H9 (cell line): ENCODE measurements at regions not wholly inside any gene's neighbourhood (a gene's known extent, or its start where the extent isn't known, plus 50 kb on each side); places are given as distances from the start of the nearest gene placed in this dataset.

Experiments used
- DNase-seq: peaks from one replicate; pipeline ENCODE4 v3.0.0-alpha.2; 2017
- H2AFZ ChIP-seq: one replicate; pipeline ENCODE4 v1.6.1; 2013; ENCODE audit warnings: mild to moderate bottlenecking, low read length, control low read depth, moderate library complexity
- H2AK5ac ChIP-seq: 2 replicates; pipeline ENCODE4 v1.6.1; 2013; ENCODE audit warnings: low read length, control low read depth, mixed read lengths; ENCODE audit not compliant: insufficient read length
- H2BK120ac ChIP-seq: one replicate; pipeline ENCODE4 v1.6.1; 2013; ENCODE audit warnings: low read depth, mild to moderate bottlenecking, low read length, control low read depth, inconsistent platforms; ENCODE audit not compliant: poor library complexity, severe bottlenecking
- H2BK12ac ChIP-seq: 2 replicates; pipeline ENCODE4 v1.6.1; 2013; ENCODE audit warnings: low read length, control low read depth, mixed read lengths, low read depth; ENCODE audit not compliant: insufficient read length
- H2BK15ac ChIP-seq: 2 replicates; pipeline ENCODE4 v1.6.1; 2013; ENCODE audit warnings: low read depth, low read length, control low read depth
- H2BK20ac ChIP-seq: one replicate; pipeline ENCODE4 v1.6.1; 2013; ENCODE audit warnings: low read depth, mild to moderate bottlenecking, low read length, control low read depth, inconsistent platforms; ENCODE audit not compliant: poor library complexity, severe bottlenecking
- H2BK5ac ChIP-seq: 2 replicates; pipeline ENCODE4 v1.6.1; 2013; ENCODE audit warnings: low read length, control low read depth, mixed read lengths; ENCODE audit not compliant: insufficient read length
- H3K14ac ChIP-seq: 2 replicates; pipeline ENCODE4 v1.6.1; 2013; ENCODE audit warnings: low read length, control low read depth; ENCODE audit not compliant: insufficient read depth
- H3K18ac ChIP-seq: 2 replicates; pipeline ENCODE4 v1.6.1; 2013; ENCODE audit warnings: low read depth, mild to moderate bottlenecking, mixed read lengths, low read length, control low read depth; ENCODE audit not compliant: insufficient read length
- H3K23ac ChIP-seq: 2 replicates; pipeline ENCODE4 v1.6.1; 2013; ENCODE audit warnings: low read length, control low read depth, mixed read lengths, low read depth; ENCODE audit not compliant: insufficient read length
- H3K23me2 ChIP-seq: 2 replicates; pipeline ENCODE4 v1.6.1; 2013; ENCODE audit warnings: low read depth, mild to moderate bottlenecking, mixed read lengths, low read length, control low read depth; ENCODE audit not compliant: insufficient read length, poor library complexity, severe bottlenecking
- H3K27ac ChIP-seq: 2 replicates; pipeline ENCODE4 v1.5.1; 2013; ENCODE audit warnings: low read length, control low read depth, mixed read lengths, low read depth; ENCODE audit not compliant: insufficient read length
- H3K27me3 ChIP-seq: 2 replicates; pipeline ENCODE4 v1.6.1; 2013; ENCODE audit warnings: low read length, control low read depth, inconsistent platforms; ENCODE audit not compliant: insufficient read depth
- H3K4ac ChIP-seq: 2 replicates; pipeline ENCODE4 v1.6.1; 2013; ENCODE audit warnings: low read depth, mild to moderate bottlenecking, control low read depth, inconsistent platforms, low read length, moderate library complexity
- H3K4me1 ChIP-seq: 2 replicates; pipeline ENCODE4 v1.6.1; 2013; ENCODE audit warnings: low read length, control low read depth, inconsistent platforms; ENCODE audit not compliant: insufficient read depth
- H3K4me2 ChIP-seq: 2 replicates; pipeline ENCODE4 v1.6.1; 2013; ENCODE audit warnings: low read length, control low read depth, mixed read lengths; ENCODE audit not compliant: insufficient read length, insufficient read depth
- H3K56ac ChIP-seq: 2 replicates; pipeline ENCODE4 v1.6.1; 2013; ENCODE audit warnings: low read depth, mild to moderate bottlenecking, mixed read lengths, low read length, control low read depth; ENCODE audit not compliant: insufficient read length
- H3K79me1 ChIP-seq: 2 replicates; pipeline ENCODE4 v1.6.1; 2013; ENCODE audit warnings: low read depth, mild to moderate bottlenecking, moderate library complexity, low read length, control low read depth, inconsistent platforms; ENCODE audit not compliant: insufficient read depth, poor library complexity, severe bottlenecking
- H3K79me2 ChIP-seq: 2 replicates; pipeline ENCODE4 v1.6.1; 2013; ENCODE audit warnings: low read length, control low read depth, inconsistent platforms; ENCODE audit not compliant: insufficient read depth
- H3K9ac ChIP-seq: 2 replicates; pipeline ENCODE4 v1.6.1; 2013; ENCODE audit warnings: low read length, control low read depth, mixed read lengths; ENCODE audit not compliant: insufficient read length; ENCODE audit errors: extremely low read depth
- H3K9me3 ChIP-seq: one replicate; pipeline ENCODE4 v1.6.1; 2013; ENCODE audit warnings: low read depth, low read length, inconsistent platforms; ENCODE audit not compliant: control insufficient read depth
- H3T11ph ChIP-seq: one replicate; pipeline ENCODE4 v1.6.1; 2013; ENCODE audit warnings: mild to moderate bottlenecking, low read length, control low read depth, inconsistent platforms
- H4K20me1 ChIP-seq: one replicate; pipeline ENCODE4 v1.6.1; 2013; ENCODE audit not compliant: control insufficient read depth, insufficient read length, insufficient read depth
- H4K5ac ChIP-seq: 2 replicates; pipeline ENCODE4 v1.6.1; 2013; ENCODE audit warnings: low read depth, mild to moderate bottlenecking, mixed read lengths, low read length, control low read depth; ENCODE audit not compliant: insufficient read length
- H4K8ac ChIP-seq: replicated peaks from 2 replicates; pipeline ENCODE4 v1.6.1; 2013; ENCODE audit warnings: low read length, control low read depth, mixed read lengths, low read depth; ENCODE audit not compliant: insufficient read length
- H4K91ac ChIP-seq: 2 replicates; pipeline ENCODE4 v1.6.1; 2013; ENCODE audit warnings: low read depth, mild to moderate bottlenecking, moderate library complexity, mixed read lengths, low read length, control low read depth; ENCODE audit not compliant: insufficient read length
- H3K27ac Mint-ChIP-seq, 3 experiments: 2 replicates in 2 of 3; 3 replicates in 1 of 3; pipeline ENCODE4 v1.8.0; 2020 to 2021; ENCODE audit warnings: mixed read lengths in 3 of 3, mild to moderate bottlenecking in 1 of 3, moderate library complexity in 1 of 3
- H3K27me3 Mint-ChIP-seq: 2 replicates; pipeline ENCODE4 v1.8.0; 2021; ENCODE audit warnings: low read depth, mild to moderate bottlenecking, moderate library complexity, mixed read lengths
- H3K36me3 Mint-ChIP-seq, 3 experiments: 2 replicates in 2 of 3; 3 replicates in 1 of 3; pipeline ENCODE4 v1.8.0; 2020 to 2021; ENCODE audit warnings: low read depth in 3 of 3, mixed read lengths in 3 of 3; ENCODE audit not compliant: insufficient read depth in 1 of 3
- H3K4me1 Mint-ChIP-seq, 2 experiments: 2 replicates each; pipeline ENCODE4 v1.8.0; 2020; ENCODE audit warnings: mixed read lengths in 2 of 2
- H3K4me3 Mint-ChIP-seq, 2 experiments: 2 replicates in 1 of 2; 3 replicates in 1 of 2; pipeline ENCODE4 v1.8.0; 2020 to 2021; ENCODE audit warnings: mild to moderate bottlenecking in 2 of 2, mixed read lengths in 2 of 2, moderate library complexity in 1 of 2
- H3K9me3 Mint-ChIP-seq, 2 experiments: 2 replicates in 1 of 2; 3 replicates in 1 of 2; pipeline ENCODE4 v1.8.0; 2020; ENCODE audit warnings: mild to moderate bottlenecking in 2 of 2, mixed read lengths in 2 of 2, moderate library complexity in 1 of 2
- WGBS: extraction: QIAGEN DNeasy Blood & Tissue Kit; methylation state at CpG from one replicate; pipeline ENCODE4 v1.1.7; 2013; ENCODE audit warnings: missing lambda C conversion rate, low lambda C conversion rate, mixed read lengths; ENCODE audit not compliant: insufficient read length; ENCODE audit errors: extremely low coverage; 5-methylcytosine and 5-hydroxymethylcytosine counted together
- TF ChIP-seq, protein P1 (sequence below): fragments of 200-600 bp; sonication (generic); conservative IDR thresholded peaks from 3 replicates; pipeline ENCODE4 v1.8.0; 2021; ENCODE audit warnings: antibody characterized with exemption, mild to moderate bottlenecking

DNA sequence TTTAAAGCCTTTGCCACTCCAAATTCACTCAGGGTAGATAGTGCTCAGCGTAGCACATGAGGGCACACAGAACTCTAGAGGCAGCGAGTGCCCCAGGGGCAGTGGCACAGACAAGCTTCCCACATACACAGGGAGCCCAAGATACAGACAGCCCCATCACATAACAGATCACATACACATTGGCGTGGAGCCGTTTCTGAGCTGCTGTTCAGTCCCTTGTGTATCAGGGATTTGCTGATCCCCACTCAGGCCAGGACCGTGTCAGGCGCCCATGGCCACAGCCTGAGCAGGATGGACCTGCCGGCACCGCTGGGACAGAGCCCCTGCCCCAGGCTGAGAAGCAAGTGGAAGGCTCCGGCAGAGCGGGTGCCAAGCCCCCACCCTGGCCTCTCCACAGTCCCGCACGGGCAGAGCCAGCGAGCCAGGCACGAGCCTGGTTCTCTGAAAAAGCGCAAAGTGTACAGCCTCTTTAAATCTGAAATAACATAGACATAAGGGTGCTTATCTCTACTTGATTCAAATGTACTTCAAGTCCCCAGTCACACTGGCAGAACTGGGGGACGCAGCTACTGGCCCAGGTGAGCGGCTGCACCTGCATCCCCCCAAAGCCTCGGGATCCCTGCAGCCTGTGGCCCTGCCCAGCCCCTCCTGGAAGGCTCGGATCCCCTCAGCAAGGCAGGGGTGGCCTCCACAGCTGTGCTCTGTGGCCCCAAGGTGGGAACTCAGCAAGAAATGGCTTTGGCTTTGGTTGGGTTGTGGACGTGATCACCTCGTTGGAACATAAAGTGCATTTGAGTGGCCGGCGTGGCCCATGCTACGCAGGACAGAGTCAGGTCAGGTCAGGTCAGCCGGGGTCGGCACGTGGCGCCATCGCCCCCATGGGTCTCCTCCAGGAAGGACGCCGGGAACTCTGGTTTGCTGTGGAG lies 231.3 kb downstream of the ERMARD start:
- Histone ChIP-seq H2BK12ac (no peak overlapping the region), H3K14ac (no peak overlapping the region), H3K23me2 (no peaks in the 10 kb centered on the region), H4K91ac (no peak overlapping the region), H3K9me3 (no peaks in the 10 kb centered on the region), H4K20me1 (no peaks in the 10 kb centered on the region), H2BK20ac (no peak overlapping the region), H4K5ac (no peak overlapping the region), H2AFZ (no peak overlapping the region), H2BK15ac (no peak overlapping the region), H3K56ac (no peak overlapping the region), H2BK120ac (no peak overlapping the region), H3K27ac (no peak overlapping the region), H3K79me2 (no peaks in the 10 kb centered on the region), H3K4me2 (no peak overlapping the region), H4K8ac (no peak overlapping the region), H3K4me1 (no peaks in the 10 kb centered on the region), H3K23ac (no peak overlapping the region), H3K27me3 (no peaks in the 10 kb centered on the region), H2BK5ac (no peak overlapping the region), H3K79me1 (no peaks in the 10 kb centered on the region), H3K4ac (no peak overlapping the region), H3K18ac (no peak overlapping the region), H3T11ph (no peak overlapping the region), H3K9ac (no peak overlapping the region), H2AK5ac (no peak overlapping the region)
- H3K9me3 Mint-ChIP-seq = no peaks in the 10 kb centered on the region
- no peaks in the 10 kb centered on the region for H3K36me3 Mint-ChIP-seq
- H3K27ac Mint-ChIP-seq = no peak overlapping the region; a peak in 1 of 7 replicates
- WGBS = no CpG with 5 or more reads among the region's 31 CpGs
- peaks cover 4 to 7% of the 10 kb centered on the region in 2 experiments; a peak in 2 of 4 replicates for H3K4me1 Mint-ChIP-seq
- TF ChIP-seq, protein P1, sequence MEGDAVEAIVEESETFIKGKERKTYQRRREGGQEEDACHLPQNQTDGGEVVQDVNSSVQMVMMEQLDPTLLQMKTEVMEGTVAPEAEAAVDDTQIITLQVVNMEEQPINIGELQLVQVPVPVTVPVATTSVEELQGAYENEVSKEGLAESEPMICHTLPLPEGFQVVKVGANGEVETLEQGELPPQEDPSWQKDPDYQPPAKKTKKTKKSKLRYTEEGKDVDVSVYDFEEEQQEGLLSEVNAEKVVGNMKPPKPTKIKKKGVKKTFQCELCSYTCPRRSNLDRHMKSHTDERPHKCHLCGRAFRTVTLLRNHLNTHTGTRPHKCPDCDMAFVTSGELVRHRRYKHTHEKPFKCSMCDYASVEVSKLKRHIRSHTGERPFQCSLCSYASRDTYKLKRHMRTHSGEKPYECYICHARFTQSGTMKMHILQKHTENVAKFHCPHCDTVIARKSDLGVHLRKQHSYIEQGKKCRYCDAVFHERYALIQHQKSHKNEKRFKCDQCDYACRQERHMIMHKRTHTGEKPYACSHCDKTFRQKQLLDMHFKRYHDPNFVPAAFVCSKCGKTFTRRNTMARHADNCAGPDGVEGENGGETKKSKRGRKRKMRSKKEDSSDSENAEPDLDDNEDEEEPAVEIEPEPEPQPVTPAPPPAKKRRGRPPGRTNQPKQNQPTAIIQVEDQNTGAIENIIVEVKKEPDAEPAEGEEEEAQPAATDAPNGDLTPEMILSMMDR = peak; percentile 24; the same call in 1 of the 3 replicates
- peak; percentile 39 for DNase-seq
- H3K27me3 Mint-ChIP-seq = no peaks in the 10 kb centered on the region; the same call in 1 of the 2 replicates
- H3K4me3 Mint-ChIP-seq = no peak overlapping the region
